IMR-90 (cell line): ENCODE measurements at regions not wholly inside any gene's neighbourhood (a gene's known extent, or its start where the extent isn't known, plus 50 kb on each side); places are given as distances from the start of the nearest gene placed in this dataset.

ENCODE experiments used
- ATAC-seq: fragments of 200-7000 bp; cut with Tn5 transposase; 2 replicates; pipeline ENCODE4 v1.9.1; 2020; ENCODE audit warnings: low read depth, mild to moderate bottlenecking, moderate library complexity
- BruUV-seq: library from RNA; stranded (reverse); fragments of 400-500 nt; replicated peaks from 2 replicates; lab custom pipeline; 2021; lab: Mats Ljungman, UMichigan
- CTCF ChIA-PET: fragments of 300-600 bp; formaldehyde crosslinking; extraction: SDS; loops from one replicate; lab custom pipeline; 2021; ENCODE audit warnings: antibody characterized with exemption; lab: Yijun Ruan, JAX
- POLR2A ChIA-PET: fragments of 300-600 bp; sonication (Branson Sonifier 250); formaldehyde crosslinking; loops from one replicate; lab custom pipeline; 2022; ENCODE audit warnings: antibody characterized with exemption; ENCODE audit not compliant: unreplicated experiment; lab: Charles Lee
- DNase-seq: peaks from one replicate; pipeline ENCODE4 v3.0.0; 2013
- H2AFZ ChIP-seq: replicated peaks from 2 replicates; pipeline ENCODE3; 2013; ENCODE audit warnings: low read length, mild to moderate bottlenecking; ENCODE audit not compliant: poor library complexity
- H2AK5ac ChIP-seq: 2 replicates; pipeline ENCODE4 v1.6.1; 2013; ENCODE audit warnings: low read depth, low read length, inconsistent platforms
- H2AK9ac ChIP-seq: replicated peaks from 2 replicates; pipeline ENCODE3; 2013; ENCODE audit warnings: mild to moderate bottlenecking, low read depth, low read length, moderate library complexity; ENCODE audit not compliant: poor library complexity
- H2BK120ac ChIP-seq: 2 replicates; pipeline ENCODE4 v1.6.1; 2013; ENCODE audit warnings: low read depth, low read length, inconsistent platforms
- H2BK15ac ChIP-seq: 3 replicates; pipeline ENCODE4 v1.6.1; 2013; ENCODE audit warnings: low read depth, low read length, inconsistent platforms
- H2BK20ac ChIP-seq: 2 replicates; pipeline ENCODE4 v1.6.1; 2013; ENCODE audit warnings: low read depth, mild to moderate bottlenecking, inconsistent platforms, low read length, moderate library complexity
- H2BK5ac ChIP-seq: 2 replicates; pipeline ENCODE4 v1.6.1; 2013; ENCODE audit warnings: mild to moderate bottlenecking, low read depth, low read length, inconsistent platforms; ENCODE audit not compliant: poor library complexity, severe bottlenecking
- H3K14ac ChIP-seq: replicated peaks from 2 replicates; pipeline ENCODE4 v1.6.1; 2013; ENCODE audit warnings: low read depth, low read length, inconsistent platforms
- H3K18ac ChIP-seq: 2 replicates; pipeline ENCODE4 v1.6.1; 2013; ENCODE audit warnings: low read depth, low read length, control low read depth
- H3K23ac ChIP-seq: 2 replicates; pipeline ENCODE4 v1.6.1; 2013; ENCODE audit warnings: low read depth, low read length, inconsistent platforms
- H3K27ac ChIP-seq: 2 replicates; pipeline ENCODE4 v1.5.1; 2013; ENCODE audit warnings: mild to moderate bottlenecking, control low read depth, low read length; ENCODE audit not compliant: insufficient read depth
- H3K27me3 ChIP-seq: 2 replicates; pipeline ENCODE4 v1.6.1; 2013; ENCODE audit warnings: low read length; ENCODE audit not compliant: control insufficient read depth, insufficient read depth
- H3K36me3 ChIP-seq: 2 replicates; pipeline ENCODE4 v1.6.1; 2013; ENCODE audit warnings: low read length, mixed read lengths; ENCODE audit not compliant: control insufficient read depth, insufficient read depth
- H3K4ac ChIP-seq: 2 replicates; pipeline ENCODE4 v1.6.1; 2013; ENCODE audit warnings: low read depth, low read length, inconsistent platforms
- H3K4me1 ChIP-seq: 2 replicates; pipeline ENCODE4 v1.6.1; 2013; ENCODE audit warnings: low read length, mixed read lengths; ENCODE audit not compliant: control insufficient read depth, insufficient read depth
- H3K4me2 ChIP-seq: 2 replicates; pipeline ENCODE4 v1.6.1; 2013; ENCODE audit warnings: low read depth, mild to moderate bottlenecking, control low read depth, low read length, moderate library complexity
- H3K4me3 ChIP-seq: 2 replicates; pipeline ENCODE4 v1.5.1; 2013; ENCODE audit warnings: low read depth, mild to moderate bottlenecking, control low read depth, low read length, moderate library complexity; ENCODE audit not compliant: insufficient read depth
- H3K56ac ChIP-seq: 2 replicates; pipeline ENCODE4 v1.6.1; 2013; ENCODE audit warnings: low read length, inconsistent platforms; ENCODE audit not compliant: insufficient read depth; ENCODE audit errors: extremely low read depth
- H3K79me1 ChIP-seq, 2 experiments: 2 replicates each; pipeline ENCODE4 v1.6.1; 2013; ENCODE audit warnings: low read length in 2 of 2, inconsistent platforms in 1 of 2, low read depth in 1 of 2
- H3K9ac ChIP-seq: 2 replicates; pipeline ENCODE4 v1.6.1; 2013; ENCODE audit warnings: low read depth, low read length, control low read depth
- H3K9me1 ChIP-seq: 2 replicates; pipeline ENCODE4 v1.6.1; 2013; ENCODE audit warnings: low read length, inconsistent platforms; ENCODE audit not compliant: insufficient read depth
- H3K9me3 ChIP-seq: 2 replicates; pipeline ENCODE4 v1.6.1; 2013; ENCODE audit warnings: low read length; ENCODE audit not compliant: control insufficient read depth, insufficient read depth
- H4K20me1 ChIP-seq: 2 replicates; pipeline ENCODE4 v1.6.1; 2013; ENCODE audit warnings: low read length, inconsistent platforms; ENCODE audit not compliant: insufficient read depth
- H4K5ac ChIP-seq: 2 replicates; pipeline ENCODE4 v1.6.1; 2013; ENCODE audit warnings: mild to moderate bottlenecking, low read depth, low read length, control low read depth
- H4K8ac ChIP-seq, 2 experiments: 2 replicates each; pipeline ENCODE4 v1.6.1; 2013; ENCODE audit warnings: low read depth in 2 of 2, low read length in 2 of 2, control low read depth in 1 of 2, inconsistent platforms in 1 of 2
- H4K91ac ChIP-seq: 2 replicates; pipeline ENCODE4 v1.6.1; 2013; ENCODE audit warnings: low read depth, low read length, inconsistent platforms; ENCODE audit not compliant: insufficient read depth
- BHLHE40 ChIP-seq: fragments of 150-350 bp; IDR thresholded peaks from 2 replicates; pipeline ENCODE4 v1.6.1; 2016; ENCODE audit warnings: mild to moderate bottlenecking, low read depth, low read length
- CEBPB ChIP-seq: IDR thresholded peaks from 2 replicates; pipeline ENCODE4 v1.6.1; 2012; ENCODE audit warnings: low read depth, low read length, improper control_type of control experiment
- MAFK ChIP-seq: IDR thresholded peaks from 2 replicates; pipeline ENCODE4 v1.6.1; 2012; ENCODE audit warnings: low read depth, low read length, improper control_type of control experiment
- MXI1 ChIP-seq: IDR thresholded peaks from 2 replicates; pipeline ENCODE4 v1.6.1; 2012; ENCODE audit warnings: low read depth, mild to moderate bottlenecking, low read length, moderate library complexity, borderline replicate concordance
- NFE2L2 ChIP-seq: fragments of 150-350 bp; IDR thresholded peaks from 2 replicates; pipeline ENCODE4 v1.6.1; 2016; ENCODE audit warnings: low read depth, mild to moderate bottlenecking, low read length
- POLR2A ChIP-seq: IDR thresholded peaks from 2 replicates; pipeline ENCODE4 v1.6.1; 2012; ENCODE audit warnings: mild to moderate bottlenecking, low read depth, low read length
- RAD21 ChIP-seq: IDR thresholded peaks from 2 replicates; pipeline ENCODE4 v1.6.1; 2012; ENCODE audit warnings: low read length, improper control_type of control experiment
- WGBS, 2 experiments: methylation state at CpG; one replicate each; pipeline versions ENCODE4 v1.1.5 to v1.1.7; 2013; ENCODE audit warnings: missing lambda C conversion rate in 2 of 2; ENCODE audit not compliant: insufficient read length in 1 of 2; ENCODE audit errors: extremely low coverage in 2 of 2; 5-methylcytosine and 5-hydroxymethylcytosine counted together
- dilution Hi-C: fragments of 300-500 bp; cut with HindIII; formaldehyde crosslinking; loops from one replicate; pipeline ENCODE4 v1.14.3; 2018; ENCODE audit warnings: low sequenced_read_pairs; ENCODE audit not compliant: unreplicated experiment
- in situ Hi-C: fragments of 300-500 bp; cut with MboI; formaldehyde crosslinking; loops from 3 replicates; pipeline ENCODE4 v1.14.3; 2019; ENCODE audit warnings: low sequenced_read_pairs, inconsistent platforms, mixed read lengths
- intact Hi-C: fragments of 100-400 bp; cut with micrococcal nuclease; formaldehyde crosslinking; loops from 2 replicates; pipeline ENCODE4 v1.10.0; 2022
- TF ChIP-seq, protein P1 (sequence below): fragments of 150-350 bp; IDR thresholded peaks from 2 replicates; pipeline ENCODE4 v1.6.1; 2017; ENCODE audit warnings: mild to moderate bottlenecking, antibody characterized with exemption, low read length, low read depth
- TF ChIP-seq, protein P2 (sequence below): fragments of 150-350 bp; IDR thresholded peaks from 2 replicates; pipeline ENCODE4 v1.6.1; 2016; ENCODE audit warnings: low read depth, mild to moderate bottlenecking, low read length, moderate library complexity, borderline replicate concordance

DNA sequence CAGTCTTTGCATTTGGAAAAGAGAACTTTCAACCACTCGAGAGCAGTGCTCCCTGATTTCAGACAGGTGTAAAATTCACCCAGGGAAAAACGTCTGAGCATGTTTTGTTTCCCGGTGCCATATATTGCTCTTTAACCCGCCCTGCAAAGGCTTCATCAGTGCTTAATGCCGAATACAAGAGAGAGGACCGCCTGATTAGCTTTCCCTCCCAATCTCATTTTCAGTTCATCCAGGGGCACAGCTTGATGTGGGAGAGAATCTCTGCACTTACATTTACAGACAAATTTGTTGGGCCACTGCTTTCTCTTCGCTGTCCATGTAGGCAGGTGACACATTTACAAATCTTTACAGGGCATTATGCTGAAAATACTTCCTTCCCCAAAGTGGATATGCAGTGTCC lies 499.1 kb downstream of the LIG4 start:
- in situ Hi-C loops (no loop called here), dilution Hi-C loops (no loop called here), intact Hi-C loops (no loop called here)
- WGBS, 2 experiments, result 76% methylated on average over 2 of the region's 7 CpGs; no CpG with 5 or more reads in 1 of the 2 experiments
- H3K4ac ChIP-seq, result no peak overlapping the region
- no peaks in the 10 kb centered on the region for H3K27me3 ChIP-seq
- ATAC-seq (no peak), DNase-seq (no peak)
- H2BK20ac ChIP-seq, result no peak overlapping the region
- ChIA-PET POLR2A (no interaction called here), CTCF (no interaction called here)
- H2AFZ ChIP-seq, result no peak overlapping the region
- no peak overlapping the region for H3K27ac ChIP-seq
- no peak overlapping the region for H2BK15ac ChIP-seq
- no peak overlapping the region for H3K14ac ChIP-seq
- H3K23ac ChIP-seq, result no peak overlapping the region
- no peak overlapping the region for H3K9ac ChIP-seq
- BruUV-seq, result no TSS peak
- H3K9me3 ChIP-seq, result no peaks in the 10 kb centered on the region
- no peak overlapping the region for H4K5ac ChIP-seq
- H4K20me1 ChIP-seq, result peaks cover 34% of the 10 kb centered on the region
- no peak overlapping the region for H2BK5ac ChIP-seq
- H3K4me1 ChIP-seq, result peaks cover 4% of the 10 kb centered on the region; the same call in 1 of the 2 replicates
- no peak overlapping the region for H2BK120ac ChIP-seq
- no peak overlapping the region for H3K18ac ChIP-seq
- H3K36me3 ChIP-seq, result no peaks in the 10 kb centered on the region
- H3K4me2 ChIP-seq, result no peak overlapping the region
- no peak overlapping the region for H2AK9ac ChIP-seq
- H3K79me1 ChIP-seq, result peaks cover 23 to 65% of the 10 kb centered on the region in 2 experiments
- H2AK5ac ChIP-seq, result no peak overlapping the region
- no peak overlapping the region for H3K4me3 ChIP-seq
- no peak overlapping the region for H3K56ac ChIP-seq
- no peak overlapping the region for H4K91ac ChIP-seq
- TF ChIP-seq, protein P1, sequence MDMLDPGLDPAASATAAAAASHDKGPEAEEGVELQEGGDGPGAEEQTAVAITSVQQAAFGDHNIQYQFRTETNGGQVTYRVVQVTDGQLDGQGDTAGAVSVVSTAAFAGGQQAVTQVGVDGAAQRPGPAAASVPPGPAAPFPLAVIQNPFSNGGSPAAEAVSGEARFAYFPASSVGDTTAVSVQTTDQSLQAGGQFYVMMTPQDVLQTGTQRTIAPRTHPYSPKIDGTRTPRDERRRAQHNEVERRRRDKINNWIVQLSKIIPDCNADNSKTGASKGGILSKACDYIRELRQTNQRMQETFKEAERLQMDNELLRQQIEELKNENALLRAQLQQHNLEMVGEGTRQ, result no peak
- TF ChIP-seq MAFK, result no peak
- TF ChIP-seq RAD21, result no peak
- no peak for TF ChIP-seq POLR2A
- TF ChIP-seq CEBPB, result no peak
- no peak for TF ChIP-seq NFE2L2
- TF ChIP-seq, protein P2, sequence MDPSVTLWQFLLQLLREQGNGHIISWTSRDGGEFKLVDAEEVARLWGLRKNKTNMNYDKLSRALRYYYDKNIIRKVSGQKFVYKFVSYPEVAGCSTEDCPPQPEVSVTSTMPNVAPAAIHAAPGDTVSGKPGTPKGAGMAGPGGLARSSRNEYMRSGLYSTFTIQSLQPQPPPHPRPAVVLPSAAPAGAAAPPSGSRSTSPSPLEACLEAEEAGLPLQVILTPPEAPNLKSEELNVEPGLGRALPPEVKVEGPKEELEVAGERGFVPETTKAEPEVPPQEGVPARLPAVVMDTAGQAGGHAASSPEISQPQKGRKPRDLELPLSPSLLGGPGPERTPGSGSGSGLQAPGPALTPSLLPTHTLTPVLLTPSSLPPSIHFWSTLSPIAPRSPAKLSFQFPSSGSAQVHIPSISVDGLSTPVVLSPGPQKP, result no peak
- no peak for TF ChIP-seq BHLHE40
- TF ChIP-seq MXI1, result no peak
- no peak overlapping the region for H4K8ac ChIP-seq
- no peaks in the 10 kb centered on the region; the same call in none of the 2 replicates for H3K9me1 ChIP-seq
